ENCODE measurements at regions not wholly inside any gene's neighbourhood (a gene's known extent, or its start where the extent isn't known, plus 50 kb on each side); places are given as distances from the start of the nearest gene placed in this dataset.

GRCh38 chr3:181432992-181433391 lies 278.7 kb upstream of the SOX2 start:
- intact Hi-C loops (cut with DNase I), result no loop called here
- Histone ChIP-seq H3K27ac (no peak overlapping the region), H3K36me3 (no peaks in the 10 kb centered on the region), H3K27me3 (no peaks in the 10 kb centered on the region), H3K4me3 (no peak overlapping the region), H3K9me3 (peaks cover 0 to 8% (median 0%) of the 10 kb centered on the region in 12 donors), H3K4me1 (no peaks in the 10 kb centered on the region)
- WGBS, 4 donors, result 74 to 82% (median 77%) methylated on average over 4 of the region's 4 CpGs
- TF ChIP-seq CTCF (IDR thresholded peaks at IDR 0.05), result no peak
- no peak for TF ChIP-seq POLR2A (IDR thresholded peaks at IDR 0.05)
- no peak for DNase-seq
- no peak for ATAC-seq

GRCh38 chr3:181431748-181432147 lies 280.0 kb upstream of the SOX2 start:
- no peaks in the 10 kb centered on the region for H3K36me3 ChIP-seq
- TF ChIP-seq CTCF (IDR thresholded peaks at IDR 0.05), result no peak
- no peak for TF ChIP-seq POLR2A (IDR thresholded peaks at IDR 0.05)
- no peaks in the 10 kb centered on the region for H3K27me3 ChIP-seq
- WGBS, 4 donors, result 68 to 84% (median 76%) methylated on average over 4 of the region's 4 CpGs
- intact Hi-C loops (cut with DNase I), result no loop called here
- no peak overlapping the region for H3K27ac ChIP-seq
- ATAC-seq (no peak), DNase-seq (no peak)
- peaks cover 0 to 8% (median 0%) of the 10 kb centered on the region in 12 donors for H3K9me3 ChIP-seq
- no peak overlapping the region for H3K4me3 ChIP-seq
- no peaks in the 10 kb centered on the region for H3K4me1 ChIP-seq

GRCh38 chr3:181425074-181425473 lies 286.7 kb upstream of the SOX2 start:
- ATAC-seq (no peak), DNase-seq (no peak)
- Histone ChIP-seq H3K4me1 (no peaks in the 10 kb centered on the region), H3K27me3 (no peaks in the 10 kb centered on the region), H3K4me3 (no peak overlapping the region), H3K27ac (no peak overlapping the region), H3K36me3 (no peaks in the 10 kb centered on the region), H3K9me3 (no peaks in the 10 kb centered on the region)
- intact Hi-C loops (cut with DNase I), result no loop called here
- WGBS, 4 donors, result 27 to 42% (median 37%) methylated on average over 3 of the region's 3 CpGs
- TF ChIP-seq POLR2A (IDR thresholded peaks at IDR 0.05) (no peak), CTCF (IDR thresholded peaks at IDR 0.05) (no peak)

- H3K36me3 ChIP-seq, result no peaks in the 10 kb centered on the region
- no peak overlapping the region for H3K4me3 ChIP-seq
- intact Hi-C loops (cut with DNase I), result no loop called here
- H3K27me3 ChIP-seq, result no peaks in the 10 kb centered on the region
- H3K9me3 ChIP-seq, result no peaks in the 10 kb centered on the region
- H3K27ac ChIP-seq, result no peak overlapping the region
- no peaks in the 10 kb centered on the region for H3K4me1 ChIP-seq
- TF ChIP-seq CTCF (IDR thresholded peaks at IDR 0.05) (no peak), POLR2A (IDR thresholded peaks at IDR 0.05) (no peak)
- ATAC-seq (no peak), DNase-seq (no peak)
- WGBS, 4 donors, result 21 to 35% (median 28%) methylated on average over 1 of the region's 1 CpG
Observed at GRCh38 chr3:181418233-181418632, 293.5 kb upstream of the SOX2 start.

Data from heart left ventricle (tissue), 16 donors.